ENCODE measurements at regions not wholly inside any gene's neighbourhood (a gene's known extent, or its start where the extent isn't known, plus 50 kb on each side); places are given as distances from the start of the nearest gene placed in this dataset.
"Not testable (repeated sequence)": the region's sequence is repeated elsewhere in the genome, so short reads cannot be mapped to it uniquely, and the experiment has no call there.

GRCh38 chr7:35105511-35105910, 68.2 kb upstream of the DPY19L1 start:
- H4K5ac ChIP-seq (ENCODE audit: insufficient read length, low read depth, low read length); H3K79me2 ChIP-seq (ENCODE audit: insufficient read depth, low read length); H4K91ac ChIP-seq (ENCODE audit: insufficient read length, low read depth, low read length); H2AFZ ChIP-seq (ENCODE audit: low read length); H3K4me1 Mint-ChIP-seq; H4K8ac ChIP-seq (replicated peaks; ENCODE audit: insufficient read length, low read depth, low read length); H3K27ac Mint-ChIP-seq; H2BK12ac ChIP-seq (ENCODE audit: insufficient read length, low read depth, low read length); DNase-seq; H3K18ac ChIP-seq (ENCODE audit: insufficient read length, low read depth, low read length); H3K9me3 ChIP-seq (ENCODE audit: control insufficient read depth, low read depth, low read length); H3K4ac ChIP-seq (ENCODE audit: low read depth, low read length); H3K27ac ChIP-seq (ENCODE audit: insufficient read length, low read depth, low read length); H3K4me2 ChIP-seq (ENCODE audit: insufficient read depth, insufficient read length, low read length); H4K20me1 ChIP-seq (ENCODE audit: control insufficient read depth, insufficient read depth, insufficient read length); H3K9ac ChIP-seq (ENCODE audit: extremely low read depth, insufficient read length, low read length); H2BK20ac ChIP-seq (ENCODE audit: low read depth, low read length, poor library complexity, severe bottlenecking); H3K27me3 Mint-ChIP-seq (ENCODE audit: low read depth); H3K9me3 Mint-ChIP-seq; H3K4me3 Mint-ChIP-seq; H3K23me2 ChIP-seq (ENCODE audit: insufficient read length, low read depth, low read length, poor library complexity, severe bottlenecking); H3K36me3 Mint-ChIP-seq (ENCODE audit: insufficient read depth in 1 of 3, low read depth in 3 of 3); H3K27me3 ChIP-seq (ENCODE audit: insufficient read depth, low read length); H2BK5ac ChIP-seq (ENCODE audit: insufficient read length, low read length); H3K79me1 ChIP-seq (ENCODE audit: insufficient read depth, low read depth, low read length, poor library complexity, severe bottlenecking); H2AK5ac ChIP-seq (ENCODE audit: insufficient read length, low read length); H3K23ac ChIP-seq (ENCODE audit: insufficient read length, low read depth, low read length); H2BK15ac ChIP-seq (ENCODE audit: low read depth, low read length); H3K4me1 ChIP-seq (ENCODE audit: insufficient read depth, low read length); H3T11ph ChIP-seq (ENCODE audit: low read length); H2BK120ac ChIP-seq (ENCODE audit: low read depth, low read length, poor library complexity, severe bottlenecking); H3K56ac ChIP-seq (ENCODE audit: insufficient read length, low read depth, low read length); H3K14ac ChIP-seq (ENCODE audit: insufficient read depth, low read length): not testable (repeated sequence)
- WGBS (ENCODE audit: extremely low coverage, insufficient read length, low lambda C conversion rate) = no CpG with 5 or more reads among the region's 1 CpG

GRCh38 chr7:35102845-35103244, 65.6 kb upstream of the DPY19L1 start:
- H3K36me3 Mint-ChIP-seq (ENCODE audit: insufficient read depth in 1 of 3, low read depth in 3 of 3); H3K9me3 Mint-ChIP-seq; H3T11ph ChIP-seq (ENCODE audit: low read length); H3K4me2 ChIP-seq (ENCODE audit: insufficient read depth, insufficient read length, low read length); H3K9me3 ChIP-seq (ENCODE audit: control insufficient read depth, low read depth, low read length); H2BK120ac ChIP-seq (ENCODE audit: low read depth, low read length, poor library complexity, severe bottlenecking); H3K23ac ChIP-seq (ENCODE audit: insufficient read length, low read depth, low read length); H3K27ac Mint-ChIP-seq; H3K27me3 ChIP-seq (ENCODE audit: insufficient read depth, low read length); H3K4me1 ChIP-seq (ENCODE audit: insufficient read depth, low read length); H3K27ac ChIP-seq (ENCODE audit: insufficient read length, low read depth, low read length); H4K91ac ChIP-seq (ENCODE audit: insufficient read length, low read depth, low read length); H4K5ac ChIP-seq (ENCODE audit: insufficient read length, low read depth, low read length); H3K79me2 ChIP-seq (ENCODE audit: insufficient read depth, low read length); H3K27me3 Mint-ChIP-seq (ENCODE audit: low read depth); H3K4ac ChIP-seq (ENCODE audit: low read depth, low read length); H2BK5ac ChIP-seq (ENCODE audit: insufficient read length, low read length); H3K9ac ChIP-seq (ENCODE audit: extremely low read depth, insufficient read length, low read length); H3K56ac ChIP-seq (ENCODE audit: insufficient read length, low read depth, low read length); H3K23me2 ChIP-seq (ENCODE audit: insufficient read length, low read depth, low read length, poor library complexity, severe bottlenecking); H3K18ac ChIP-seq (ENCODE audit: insufficient read length, low read depth, low read length); H3K4me3 Mint-ChIP-seq; H3K79me1 ChIP-seq (ENCODE audit: insufficient read depth, low read depth, low read length, poor library complexity, severe bottlenecking); H2AK5ac ChIP-seq (ENCODE audit: insufficient read length, low read length); H3K14ac ChIP-seq (ENCODE audit: insufficient read depth, low read length); H2BK15ac ChIP-seq (ENCODE audit: low read depth, low read length); H3K4me1 Mint-ChIP-seq; H4K20me1 ChIP-seq (ENCODE audit: control insufficient read depth, insufficient read depth, insufficient read length); H2BK20ac ChIP-seq (ENCODE audit: low read depth, low read length, poor library complexity, severe bottlenecking); H4K8ac ChIP-seq (replicated peaks; ENCODE audit: insufficient read length, low read depth, low read length); H2BK12ac ChIP-seq (ENCODE audit: insufficient read length, low read depth, low read length); DNase-seq; H2AFZ ChIP-seq (ENCODE audit: low read length): not testable (repeated sequence)
- WGBS (ENCODE audit: extremely low coverage, insufficient read length, low lambda C conversion rate) = no CpG with 5 or more reads among the region's 6 CpGs
